ENCODE measurements at regions not wholly inside any gene's neighbourhood (a gene's known extent, or its start where the extent isn't known, plus 50 kb on each side); places are given as distances from the start of the nearest gene placed in this dataset.

DNA sequence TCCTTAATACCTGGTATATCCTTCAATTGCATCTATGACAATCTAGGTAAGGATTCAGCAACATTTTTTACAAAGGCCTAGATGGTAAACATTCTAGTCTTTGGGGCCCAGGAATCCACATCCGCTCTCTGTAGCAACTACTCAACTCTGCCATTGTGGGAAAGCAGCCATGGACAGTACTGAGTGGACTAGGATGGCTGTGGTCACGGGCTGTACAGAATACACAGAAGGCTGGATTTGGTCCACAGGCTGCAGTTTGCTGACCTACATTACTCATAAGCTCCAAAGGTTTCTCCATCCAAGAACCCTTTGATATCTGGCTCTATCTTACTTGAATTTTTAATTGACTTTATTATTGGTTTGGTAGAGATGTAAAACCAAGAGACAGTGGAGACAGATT is 418.3 kb upstream of the LRRTM1 start:
- H3K27ac ChIP-seq (ENCODE audit: low read length) = no peak overlapping the region
- peaks cover 0 to 3% of the 10 kb centered on the region in 2 donors for H3K9me3 ChIP-seq (ENCODE audit: control insufficient read depth in 2 of 2, low read length in 2 of 2)
- H3K4me3 ChIP-seq (ENCODE audit: low read length in 2 of 2) = no peak overlapping the region
- H3K27me3 ChIP-seq (ENCODE audit: control insufficient read depth in 1 of 2, insufficient read depth in 2 of 2, low read length in 2 of 2) = no peaks in the 10 kb centered on the region
- H3K36me3 ChIP-seq (ENCODE audit: control insufficient read depth in 2 of 2, insufficient read depth in 2 of 2, low read length in 2 of 2) = no peaks in the 10 kb centered on the region
- no peaks in the 10 kb centered on the region for H3K4me1 ChIP-seq (ENCODE audit: control insufficient read depth, insufficient read depth, low read length)
- H3K9ac ChIP-seq (ENCODE audit: low read length in 2 of 2) = no peak overlapping the region

DNA sequence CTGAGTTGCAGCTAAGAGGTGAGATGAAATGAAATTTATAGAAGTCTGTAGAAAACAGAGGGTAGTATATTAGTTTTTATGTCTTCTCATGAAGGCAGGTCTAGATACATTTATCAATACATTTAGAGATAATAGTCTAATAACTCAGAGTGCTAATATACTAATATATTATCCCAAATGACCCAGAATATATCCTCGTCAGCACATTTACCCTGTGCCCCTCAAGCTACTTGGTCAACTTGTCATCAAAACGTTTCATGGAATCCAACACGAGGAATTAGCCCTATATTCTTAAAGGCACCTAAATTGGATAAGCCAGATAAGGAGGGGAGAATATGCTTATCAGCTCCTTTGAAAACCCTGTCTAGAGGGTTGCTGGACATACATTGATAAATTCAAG is 415.1 kb upstream of the LRRTM1 start:
- no peak overlapping the region for H3K4me3 ChIP-seq (ENCODE audit: low read length in 2 of 2)
- no peaks in the 10 kb centered on the region for H3K27me3 ChIP-seq (ENCODE audit: control insufficient read depth in 1 of 2, insufficient read depth in 2 of 2, low read length in 2 of 2)
- no peak overlapping the region for H3K27ac ChIP-seq (ENCODE audit: low read length)
- H3K9ac ChIP-seq (ENCODE audit: low read length in 2 of 2) = no peak overlapping the region
- no peaks in the 10 kb centered on the region for H3K36me3 ChIP-seq (ENCODE audit: control insufficient read depth in 2 of 2, insufficient read depth in 2 of 2, low read length in 2 of 2)
- H3K9me3 ChIP-seq (ENCODE audit: control insufficient read depth in 2 of 2, low read length in 2 of 2) = no peaks in the 10 kb centered on the region
- no peaks in the 10 kb centered on the region for H3K4me1 ChIP-seq (ENCODE audit: control insufficient read depth, insufficient read depth, low read length)

DNA sequence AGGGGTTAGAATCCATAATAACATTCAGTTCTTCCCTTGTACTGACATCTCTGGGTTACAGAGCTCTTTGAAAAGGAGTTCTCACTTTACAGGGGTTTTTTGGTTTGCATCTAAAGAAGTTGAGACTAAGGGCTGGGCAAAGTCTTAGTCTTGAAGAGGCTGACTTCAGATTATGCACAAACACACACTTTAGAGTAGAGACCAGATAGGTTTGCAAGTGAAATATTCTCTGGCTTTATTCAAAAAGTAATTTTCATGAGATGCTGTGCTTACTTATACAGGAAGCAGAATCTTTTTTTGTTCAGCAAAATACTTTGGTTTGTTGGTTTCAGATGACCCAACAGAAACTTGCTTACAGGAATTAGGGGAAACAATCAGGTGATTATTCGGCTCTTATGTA is 410.9 kb upstream of the LRRTM1 start:
- no peaks in the 10 kb centered on the region for H3K36me3 ChIP-seq (ENCODE audit: control insufficient read depth in 2 of 2, insufficient read depth in 2 of 2, low read length in 2 of 2)
- H3K4me3 ChIP-seq (ENCODE audit: low read length in 2 of 2) = no peak overlapping the region
- H3K9ac ChIP-seq (ENCODE audit: low read length in 2 of 2) = no peak overlapping the region
- H3K4me1 ChIP-seq (ENCODE audit: control insufficient read depth, insufficient read depth, low read length) = no peaks in the 10 kb centered on the region
- no peaks in the 10 kb centered on the region for H3K9me3 ChIP-seq (ENCODE audit: control insufficient read depth in 2 of 2, low read length in 2 of 2)
- no peaks in the 10 kb centered on the region for H3K27me3 ChIP-seq (ENCODE audit: control insufficient read depth in 1 of 2, insufficient read depth in 2 of 2, low read length in 2 of 2)
- H3K27ac ChIP-seq (ENCODE audit: low read length) = no peak overlapping the region

DNA sequence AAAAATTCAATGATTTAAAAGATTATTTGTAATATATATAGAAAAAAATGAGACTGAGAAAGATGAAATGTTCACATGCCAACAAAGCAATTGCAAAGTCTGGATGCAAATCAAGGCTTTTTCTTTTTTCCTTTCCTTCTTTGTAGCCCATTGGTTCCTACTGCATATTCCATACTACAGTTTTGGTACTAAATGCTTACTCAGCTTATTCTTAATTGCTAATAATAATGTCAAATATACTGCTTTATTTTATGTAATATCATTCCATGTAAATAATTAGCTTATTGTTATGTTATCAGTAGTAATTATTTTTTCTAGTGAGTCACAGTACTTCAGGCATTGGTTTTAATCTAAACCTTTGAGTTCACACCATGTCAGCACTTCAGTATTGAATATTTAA is 407.4 kb upstream of the LRRTM1 start:
- Histone ChIP-seq H3K4me1 (ENCODE audit: control insufficient read depth, insufficient read depth, low read length) (no peaks in the 10 kb centered on the region), H3K4me3 (ENCODE audit: low read length in 2 of 2) (no peak overlapping the region), H3K27ac (ENCODE audit: low read length) (no peak overlapping the region), H3K9ac (ENCODE audit: low read length in 2 of 2) (no peak overlapping the region), H3K9me3 (ENCODE audit: control insufficient read depth in 2 of 2, low read length in 2 of 2) (no peaks in the 10 kb centered on the region), H3K27me3 (ENCODE audit: control insufficient read depth in 1 of 2, insufficient read depth in 2 of 2, low read length in 2 of 2) (no peaks in the 10 kb centered on the region), H3K36me3 (ENCODE audit: control insufficient read depth in 2 of 2, insufficient read depth in 2 of 2, low read length in 2 of 2) (no peaks in the 10 kb centered on the region)

DNA sequence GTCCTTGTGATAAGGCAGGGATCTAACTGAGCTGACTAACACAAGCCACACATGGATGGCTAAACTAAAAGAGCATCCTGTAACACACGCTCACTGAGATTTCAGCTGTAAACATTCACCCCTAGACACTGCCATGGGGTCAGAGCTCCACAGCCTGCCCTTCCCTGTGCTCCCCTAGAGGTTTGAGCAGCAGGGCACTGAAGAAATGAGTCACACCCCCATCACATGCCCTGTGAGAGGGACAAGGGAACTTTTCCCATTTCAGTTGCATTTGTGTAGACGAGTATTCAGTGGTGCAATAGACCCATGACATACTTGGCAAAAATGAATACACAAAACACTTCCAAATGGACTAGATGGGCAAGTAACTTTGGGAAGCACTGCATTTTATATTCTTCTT is 402.4 kb upstream of the LRRTM1 start:
- no peaks in the 10 kb centered on the region for H3K9me3 ChIP-seq (ENCODE audit: control insufficient read depth in 2 of 2, low read length in 2 of 2)
- no peaks in the 10 kb centered on the region for H3K4me1 ChIP-seq (ENCODE audit: control insufficient read depth, insufficient read depth, low read length)
- no peaks in the 10 kb centered on the region for H3K36me3 ChIP-seq (ENCODE audit: control insufficient read depth in 2 of 2, insufficient read depth in 2 of 2, low read length in 2 of 2)
- no peak overlapping the region for H3K27ac ChIP-seq (ENCODE audit: low read length)
- H3K27me3 ChIP-seq (ENCODE audit: control insufficient read depth in 1 of 2, insufficient read depth in 2 of 2, low read length in 2 of 2) = no peaks in the 10 kb centered on the region
- no peak overlapping the region for H3K4me3 ChIP-seq (ENCODE audit: low read length in 2 of 2)
- no peak overlapping the region for H3K9ac ChIP-seq (ENCODE audit: low read length in 2 of 2)

DNA sequence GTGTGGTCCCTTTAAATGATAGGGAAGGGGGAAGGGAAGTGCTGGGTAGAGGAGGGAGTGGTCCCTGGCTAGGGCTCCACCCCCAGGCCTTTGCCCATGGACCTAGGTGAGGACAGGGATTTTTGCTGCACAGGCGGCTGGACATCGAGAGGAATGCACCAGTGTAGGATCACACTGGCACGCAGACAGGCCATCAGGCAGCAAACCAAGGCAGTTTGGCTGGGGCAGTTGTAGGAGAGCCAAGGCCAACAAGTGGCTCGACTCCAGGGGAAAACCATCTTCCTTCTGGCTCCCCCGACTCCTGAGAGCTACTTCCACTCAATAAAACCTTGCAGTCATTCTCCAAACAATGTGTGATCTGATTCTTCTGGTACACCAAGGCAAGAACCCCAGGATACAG is 402.0 kb upstream of the LRRTM1 start:
- Histone ChIP-seq H3K9me3 (ENCODE audit: control insufficient read depth in 2 of 2, low read length in 2 of 2) (no peaks in the 10 kb centered on the region), H3K4me3 (ENCODE audit: low read length in 2 of 2) (no peak overlapping the region), H3K27ac (ENCODE audit: low read length) (no peak overlapping the region), H3K4me1 (ENCODE audit: control insufficient read depth, insufficient read depth, low read length) (no peaks in the 10 kb centered on the region), H3K9ac (ENCODE audit: low read length in 2 of 2) (no peak overlapping the region), H3K36me3 (ENCODE audit: control insufficient read depth in 2 of 2, insufficient read depth in 2 of 2, low read length in 2 of 2) (no peaks in the 10 kb centered on the region), H3K27me3 (ENCODE audit: control insufficient read depth in 1 of 2, insufficient read depth in 2 of 2, low read length in 2 of 2) (no peaks in the 10 kb centered on the region)

DNA sequence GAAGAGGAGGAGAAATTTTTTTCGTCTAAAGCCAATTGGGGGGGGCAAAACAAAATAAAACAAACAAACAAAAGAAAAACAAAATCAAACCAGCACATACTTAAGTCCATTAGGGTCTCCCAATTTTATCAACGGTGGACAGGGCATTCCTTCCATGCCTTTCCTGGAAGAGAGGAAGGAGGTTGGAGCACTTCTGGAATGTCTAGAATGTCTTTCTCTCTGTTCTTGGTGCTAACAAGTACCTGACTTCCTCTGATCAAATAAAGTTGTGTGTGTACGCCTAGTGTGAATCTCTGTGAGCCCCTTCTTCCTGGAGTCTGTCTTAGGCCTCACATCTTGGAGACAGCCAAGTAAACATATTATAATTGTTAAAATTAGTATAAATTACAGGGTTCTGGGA is 399.0 kb upstream of the LRRTM1 start:
- Histone ChIP-seq H3K27me3 (ENCODE audit: control insufficient read depth in 1 of 2, insufficient read depth in 2 of 2, low read length in 2 of 2) (no peaks in the 10 kb centered on the region), H3K9me3 (ENCODE audit: control insufficient read depth in 2 of 2, low read length in 2 of 2) (no peaks in the 10 kb centered on the region), H3K27ac (ENCODE audit: low read length) (no peak overlapping the region), H3K36me3 (ENCODE audit: control insufficient read depth in 2 of 2, insufficient read depth in 2 of 2, low read length in 2 of 2) (no peaks in the 10 kb centered on the region), H3K4me3 (ENCODE audit: low read length in 2 of 2) (no peak overlapping the region), H3K4me1 (ENCODE audit: control insufficient read depth, insufficient read depth, low read length) (no peaks in the 10 kb centered on the region), H3K9ac (ENCODE audit: low read length in 2 of 2) (no peak overlapping the region)

DNA sequence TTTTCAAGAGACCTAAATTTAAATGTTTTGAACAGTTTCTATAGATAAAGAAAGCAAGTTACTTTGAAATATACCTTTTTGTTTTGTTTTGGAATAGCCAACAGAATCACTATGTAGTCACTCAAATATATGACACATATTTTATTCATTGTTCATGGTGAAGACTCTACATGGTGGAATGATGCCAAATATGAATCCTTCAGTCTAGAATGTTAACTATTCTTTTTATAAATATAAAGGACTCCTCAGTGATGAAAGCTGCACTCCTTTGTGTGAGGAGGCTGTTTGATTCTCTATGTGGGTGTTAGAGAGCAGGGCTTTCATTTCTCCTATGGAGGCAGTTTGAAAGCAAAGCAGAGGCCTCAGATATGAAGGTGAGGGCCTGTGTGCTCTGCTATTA is 396.4 kb upstream of the LRRTM1 start:
- H3K27ac ChIP-seq (ENCODE audit: low read length) = no peak overlapping the region
- no peaks in the 10 kb centered on the region for H3K27me3 ChIP-seq (ENCODE audit: control insufficient read depth in 1 of 2, insufficient read depth in 2 of 2, low read length in 2 of 2)
- no peak overlapping the region for H3K4me3 ChIP-seq (ENCODE audit: low read length in 2 of 2)
- no peaks in the 10 kb centered on the region for H3K9me3 ChIP-seq (ENCODE audit: control insufficient read depth in 2 of 2, low read length in 2 of 2)
- H3K4me1 ChIP-seq (ENCODE audit: control insufficient read depth, insufficient read depth, low read length) = no peaks in the 10 kb centered on the region
- no peak overlapping the region for H3K9ac ChIP-seq (ENCODE audit: low read length in 2 of 2)
- H3K36me3 ChIP-seq (ENCODE audit: control insufficient read depth in 2 of 2, insufficient read depth in 2 of 2, low read length in 2 of 2) = no peaks in the 10 kb centered on the region

All from stomach smooth muscle (tissue), 2 donors.